Spleen (tissue), 7 donors: ENCODE measurements at regions not wholly inside any gene's neighbourhood (a gene's known extent, or its start where the extent isn't known, plus 50 kb on each side); places are given as distances from the start of the nearest gene placed in this dataset.

Experiments
- POLR2A ChIP-seq, 3 donors: fragments of 450-650 bp; IDR thresholded peaks; one replicate each; pipeline ENCODE4 v1.5.1; 2017; ENCODE audit warnings: antibody characterized with exemption in 3 of 3, mild to moderate bottlenecking in 1 of 3
- TF ChIP-seq, protein P1 (sequence below), 11 experiments: fragments of 200-600 bp in 7 of 11; fragments of 450-650 bp in 4 of 11; sonication (generic) in 4 of 11; IDR thresholded peaks in 8 of 11; conservative IDR thresholded peaks in 3 of 11; 1 replicate in 7 of 11; 2 replicates in 4 of 11; pipeline versions ENCODE4 v1.4.0 to v1.8.0; 2016 to 2021; ENCODE audit warnings: antibody characterized with exemption in 11 of 11, inconsistent platforms in 4 of 11, mild to moderate bottlenecking in 1 of 11
- donor health status: DM: no; HTN: no; CAD: no; lungs with moderate emphysema.
- donor health status: DM: no; HTN: no; CAD: no.
- donor health status: DM: no; HTN: no; CAD: no.

DNA sequence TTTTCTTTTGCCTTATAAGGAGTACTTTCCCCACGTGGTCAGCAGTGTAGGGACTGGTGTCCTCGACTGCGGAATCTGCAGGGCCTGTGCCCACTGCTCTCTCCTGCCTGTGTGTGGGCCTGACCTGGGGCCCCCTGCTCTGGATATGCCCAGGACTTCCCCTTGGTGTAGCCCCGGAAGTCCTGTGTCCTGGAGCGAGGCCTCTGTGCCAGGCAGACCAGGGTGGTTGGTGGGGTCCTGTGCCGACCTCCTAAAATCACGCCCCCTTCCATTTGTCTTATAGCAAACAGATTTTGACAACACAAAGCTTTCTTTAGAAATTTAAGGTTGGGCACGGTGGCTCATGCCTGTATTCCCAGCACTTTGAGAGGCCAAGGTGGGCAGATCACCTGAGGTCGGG, 64.2 kb downstream of the DLL1 start:
- TF ChIP-seq, protein P1, sequence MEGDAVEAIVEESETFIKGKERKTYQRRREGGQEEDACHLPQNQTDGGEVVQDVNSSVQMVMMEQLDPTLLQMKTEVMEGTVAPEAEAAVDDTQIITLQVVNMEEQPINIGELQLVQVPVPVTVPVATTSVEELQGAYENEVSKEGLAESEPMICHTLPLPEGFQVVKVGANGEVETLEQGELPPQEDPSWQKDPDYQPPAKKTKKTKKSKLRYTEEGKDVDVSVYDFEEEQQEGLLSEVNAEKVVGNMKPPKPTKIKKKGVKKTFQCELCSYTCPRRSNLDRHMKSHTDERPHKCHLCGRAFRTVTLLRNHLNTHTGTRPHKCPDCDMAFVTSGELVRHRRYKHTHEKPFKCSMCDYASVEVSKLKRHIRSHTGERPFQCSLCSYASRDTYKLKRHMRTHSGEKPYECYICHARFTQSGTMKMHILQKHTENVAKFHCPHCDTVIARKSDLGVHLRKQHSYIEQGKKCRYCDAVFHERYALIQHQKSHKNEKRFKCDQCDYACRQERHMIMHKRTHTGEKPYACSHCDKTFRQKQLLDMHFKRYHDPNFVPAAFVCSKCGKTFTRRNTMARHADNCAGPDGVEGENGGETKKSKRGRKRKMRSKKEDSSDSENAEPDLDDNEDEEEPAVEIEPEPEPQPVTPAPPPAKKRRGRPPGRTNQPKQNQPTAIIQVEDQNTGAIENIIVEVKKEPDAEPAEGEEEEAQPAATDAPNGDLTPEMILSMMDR (IDR thresholded peaks at IDR 0.05 in 8 of 11, conservative IDR thresholded peaks at IDR 0.05 in 3 of 11) = no peak
- TF ChIP-seq POLR2A (IDR thresholded peaks at IDR 0.05) = no peak
